ENCODE measurements at regions not wholly inside any gene's neighbourhood (a gene's known extent, or its start where the extent isn't known, plus 50 kb on each side); places are given as distances from the start of the nearest gene placed in this dataset.

GRCh38 chr12:40499856-40500255, 192.4 kb upstream of the CNTN1 start:
- Mint-ChIP-seq H3K36me3 (ENCODE audit: low read depth) (no peaks in the 10 kb centered on the region), H3K4me3 (no peak overlapping the region), H3K27me3 (ENCODE audit: insufficient read depth) (no peaks in the 10 kb centered on the region), H3K4me1 (peaks cover 5% of the 10 kb centered on the region), H3K9me3 (no peaks in the 10 kb centered on the region), H3K27ac (no peak overlapping the region)
- DNase-seq = no peak
- Histone ChIP-seq H3K4me1 (ENCODE audit: control insufficient read depth, insufficient read depth, low read length) (no peaks in the 10 kb centered on the region), H3K4me3 (ENCODE audit: low read length) (no peak overlapping the region), H3K9me3 (ENCODE audit: control insufficient read depth, low read length) (no peaks in the 10 kb centered on the region), H3K9ac (ENCODE audit: extremely low read depth, low read length, poor library complexity, severe bottlenecking) (no peak overlapping the region), H3K36me3 (ENCODE audit: control insufficient read depth, insufficient read depth, low read length) (no peaks in the 10 kb centered on the region), H3K27ac (ENCODE audit: low read depth, low read length) (no peak overlapping the region), H3K27me3 (ENCODE audit: control insufficient read depth, insufficient read depth, low read length, poor library complexity, severe bottlenecking) (no peaks in the 10 kb centered on the region)
- 71 to 92% methylated on average over 2 to 3 of the region's 3 CpGs for WGBS, 2 experiments (ENCODE audit: insufficient coverage in 1 of 2, insufficient read length in 1 of 2)
- TF ChIP-seq, protein P1, sequence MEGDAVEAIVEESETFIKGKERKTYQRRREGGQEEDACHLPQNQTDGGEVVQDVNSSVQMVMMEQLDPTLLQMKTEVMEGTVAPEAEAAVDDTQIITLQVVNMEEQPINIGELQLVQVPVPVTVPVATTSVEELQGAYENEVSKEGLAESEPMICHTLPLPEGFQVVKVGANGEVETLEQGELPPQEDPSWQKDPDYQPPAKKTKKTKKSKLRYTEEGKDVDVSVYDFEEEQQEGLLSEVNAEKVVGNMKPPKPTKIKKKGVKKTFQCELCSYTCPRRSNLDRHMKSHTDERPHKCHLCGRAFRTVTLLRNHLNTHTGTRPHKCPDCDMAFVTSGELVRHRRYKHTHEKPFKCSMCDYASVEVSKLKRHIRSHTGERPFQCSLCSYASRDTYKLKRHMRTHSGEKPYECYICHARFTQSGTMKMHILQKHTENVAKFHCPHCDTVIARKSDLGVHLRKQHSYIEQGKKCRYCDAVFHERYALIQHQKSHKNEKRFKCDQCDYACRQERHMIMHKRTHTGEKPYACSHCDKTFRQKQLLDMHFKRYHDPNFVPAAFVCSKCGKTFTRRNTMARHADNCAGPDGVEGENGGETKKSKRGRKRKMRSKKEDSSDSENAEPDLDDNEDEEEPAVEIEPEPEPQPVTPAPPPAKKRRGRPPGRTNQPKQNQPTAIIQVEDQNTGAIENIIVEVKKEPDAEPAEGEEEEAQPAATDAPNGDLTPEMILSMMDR (conservative IDR thresholded peaks at IDR 0.05) = no peak

- H3K36me3 ChIP-seq (ENCODE audit: control insufficient read depth, insufficient read depth, low read length) = no peaks in the 10 kb centered on the region
- no peak overlapping the region for H3K27ac ChIP-seq (ENCODE audit: low read depth, low read length)
- H3K27me3 ChIP-seq (ENCODE audit: control insufficient read depth, insufficient read depth, low read length, poor library complexity, severe bottlenecking) = no peaks in the 10 kb centered on the region
- Mint-ChIP-seq H3K9me3 (no peaks in the 10 kb centered on the region), H3K4me1 (peaks cover 5% of the 10 kb centered on the region), H3K36me3 (ENCODE audit: low read depth) (no peaks in the 10 kb centered on the region), H3K27ac (no peak overlapping the region), H3K27me3 (ENCODE audit: insufficient read depth) (no peaks in the 10 kb centered on the region), H3K4me3 (no peak overlapping the region)
- TF ChIP-seq, protein P1 (conservative IDR thresholded peaks at IDR 0.05) = no peak
- no peaks in the 10 kb centered on the region for H3K9me3 ChIP-seq (ENCODE audit: control insufficient read depth, low read length)
- no peak overlapping the region for H3K4me3 ChIP-seq (ENCODE audit: low read length)
- H3K4me1 ChIP-seq (ENCODE audit: control insufficient read depth, insufficient read depth, low read length) = no peaks in the 10 kb centered on the region
- DNase-seq = no peak
- WGBS, 2 experiments (ENCODE audit: insufficient coverage in 1 of 2, insufficient read length in 1 of 2) = 84 to 89% methylated on average over 3 of the region's 3 CpGs
- H3K9ac ChIP-seq (ENCODE audit: extremely low read depth, low read length, poor library complexity, severe bottlenecking) = no peak overlapping the region
Observed at GRCh38 chr12:40502322-40502721, 189.9 kb upstream of the CNTN1 start.

- H3K27ac ChIP-seq (ENCODE audit: low read depth, low read length) = no peak overlapping the region
- no peaks in the 10 kb centered on the region for H3K4me1 ChIP-seq (ENCODE audit: control insufficient read depth, insufficient read depth, low read length)
- no peaks in the 10 kb centered on the region for H3K27me3 ChIP-seq (ENCODE audit: control insufficient read depth, insufficient read depth, low read length, poor library complexity, severe bottlenecking)
- 79% methylated on average over 1 of the region's 1 CpG; no CpG with 5 or more reads in 1 of the 2 experiments for WGBS, 2 experiments (ENCODE audit: insufficient coverage in 1 of 2, insufficient read length in 1 of 2)
- H3K27ac Mint-ChIP-seq = no peak overlapping the region
- no peak overlapping the region for H3K9ac ChIP-seq (ENCODE audit: extremely low read depth, low read length, poor library complexity, severe bottlenecking)
- no peaks in the 10 kb centered on the region for H3K27me3 Mint-ChIP-seq (ENCODE audit: insufficient read depth)
- H3K4me1 Mint-ChIP-seq = peaks cover 5% of the 10 kb centered on the region
- DNase-seq = no peak
- no peaks in the 10 kb centered on the region for H3K36me3 ChIP-seq (ENCODE audit: control insufficient read depth, insufficient read depth, low read length)
- H3K36me3 Mint-ChIP-seq (ENCODE audit: low read depth) = no peaks in the 10 kb centered on the region
- H3K4me3 Mint-ChIP-seq = no peak overlapping the region
- no peak overlapping the region for H3K4me3 ChIP-seq (ENCODE audit: low read length)
- no peaks in the 10 kb centered on the region for H3K9me3 ChIP-seq (ENCODE audit: control insufficient read depth, low read length)
- no peaks in the 10 kb centered on the region for H3K9me3 Mint-ChIP-seq
- TF ChIP-seq, protein P1 (conservative IDR thresholded peaks at IDR 0.05) = no peak
Observed at GRCh38 chr12:40505327-40505726, 186.9 kb upstream of the CNTN1 start.
